Stimulated activated CD4-positive, alpha-beta T cell treated with anti-CD3 and anti-CD28 coated beads, Interleukin-1b, Interleukin-23, amount 100 ng/mL, for 48 hours (primary cell): ENCODE measurements at regions not wholly inside any gene's neighbourhood (a gene's known extent, or its start where the extent isn't known, plus 50 kb on each side); places are given as distances from the start of the nearest gene placed in this dataset.

Experiments used
- DNase-seq: peaks from one replicate; pipeline ENCODE4 v3.0.0-alpha.2; 2020

DNA sequence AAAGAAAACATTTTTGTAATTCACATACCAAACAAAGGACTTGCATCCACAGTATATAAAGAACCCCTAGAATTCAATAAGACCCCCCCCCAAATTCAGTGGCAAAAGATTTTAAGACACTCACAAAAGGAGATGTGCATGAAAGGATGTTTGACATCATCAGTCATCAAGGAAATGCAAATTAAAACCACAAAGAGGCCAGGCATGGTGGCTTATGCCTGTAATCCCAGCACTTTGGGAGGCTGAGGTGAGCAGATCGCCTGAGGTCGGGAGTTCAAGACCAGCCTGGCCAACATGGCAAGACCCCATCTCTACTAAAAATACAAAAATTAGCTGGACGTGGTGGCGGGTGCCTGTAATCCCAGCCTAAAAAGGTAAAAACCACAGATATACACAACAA lies 61.3 kb downstream of the AIPL1 start:
- DNase-seq, result peak; percentile 19

DNA sequence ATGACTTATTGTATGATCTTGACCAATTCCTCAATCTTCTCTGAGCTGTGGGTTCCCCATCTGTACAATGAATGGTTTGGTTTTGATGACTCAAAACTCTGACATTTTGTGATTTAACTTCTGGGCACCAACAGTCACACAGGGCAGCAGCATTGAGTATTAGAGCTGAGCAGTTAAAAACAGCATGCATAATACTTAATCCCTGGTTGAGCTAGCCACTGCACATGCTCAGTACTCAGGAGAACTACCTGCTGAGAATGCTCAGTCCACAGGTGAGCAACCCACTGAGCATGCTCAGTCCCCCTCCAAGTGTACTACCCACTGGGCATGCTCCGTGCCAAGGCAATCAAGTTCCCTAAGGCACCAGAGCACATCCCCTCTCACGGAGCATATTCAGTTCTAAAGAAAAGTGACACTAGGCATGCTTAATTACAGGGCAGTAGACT lies 68.7 kb downstream of the AIPL1 start:
- no peak for DNase-seq

DNA sequence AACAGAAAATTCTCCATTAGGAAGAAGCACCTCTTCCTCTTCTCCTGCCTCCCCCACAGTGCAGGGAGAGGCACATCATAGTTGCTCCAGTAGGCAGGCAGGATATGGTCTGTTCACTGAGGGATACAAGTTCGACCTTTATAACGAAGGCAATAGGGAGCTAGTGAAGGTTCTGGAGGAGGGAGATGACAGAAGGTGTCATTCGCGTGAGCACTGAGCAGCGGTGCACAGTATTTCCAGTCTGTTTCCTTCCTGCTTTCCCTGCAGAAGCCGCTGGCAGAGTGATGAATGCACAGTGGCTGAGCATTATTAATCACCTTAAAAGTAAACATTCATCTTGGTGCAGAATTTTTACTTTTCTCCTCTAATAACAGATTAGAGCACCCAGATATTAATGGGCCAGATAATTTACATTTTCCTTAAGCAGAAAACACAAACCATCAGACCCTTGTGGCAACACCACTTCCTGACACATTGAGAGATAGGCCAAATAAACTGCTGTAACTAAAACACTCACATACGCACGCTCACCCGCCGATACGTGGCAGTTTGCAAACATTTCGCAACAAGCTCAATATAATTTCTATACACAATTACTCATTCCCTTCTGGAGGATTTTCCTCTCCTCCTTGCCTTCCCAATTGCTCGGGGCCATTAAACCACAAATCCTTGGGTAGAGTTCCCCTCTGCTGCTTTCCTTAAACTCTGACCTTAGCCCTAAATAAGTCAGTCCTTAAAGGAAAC lies 69.5 kb downstream of the AIPL1 start:
- DNase-seq, result no peak

DNA sequence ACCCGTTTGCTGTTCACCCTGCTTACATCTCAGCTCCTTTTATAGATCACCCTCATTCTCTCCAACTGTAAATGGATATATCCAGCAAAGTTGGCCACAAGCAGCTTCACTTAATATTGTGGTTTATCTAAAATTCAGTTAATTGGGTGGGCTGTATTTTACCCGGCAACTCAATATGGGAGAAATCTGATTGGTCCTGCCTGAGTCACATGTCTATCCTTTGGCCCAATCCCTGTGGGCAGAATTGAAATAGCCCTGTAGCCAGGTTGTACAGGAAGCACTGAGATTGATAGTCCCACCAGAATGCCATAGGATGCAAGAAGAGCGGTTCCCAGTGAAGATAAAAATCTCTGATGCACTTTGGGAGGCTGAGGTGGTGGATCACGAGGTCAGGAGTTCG lies 73.2 kb downstream of the AIPL1 start:
- no peak for DNase-seq

DNA sequence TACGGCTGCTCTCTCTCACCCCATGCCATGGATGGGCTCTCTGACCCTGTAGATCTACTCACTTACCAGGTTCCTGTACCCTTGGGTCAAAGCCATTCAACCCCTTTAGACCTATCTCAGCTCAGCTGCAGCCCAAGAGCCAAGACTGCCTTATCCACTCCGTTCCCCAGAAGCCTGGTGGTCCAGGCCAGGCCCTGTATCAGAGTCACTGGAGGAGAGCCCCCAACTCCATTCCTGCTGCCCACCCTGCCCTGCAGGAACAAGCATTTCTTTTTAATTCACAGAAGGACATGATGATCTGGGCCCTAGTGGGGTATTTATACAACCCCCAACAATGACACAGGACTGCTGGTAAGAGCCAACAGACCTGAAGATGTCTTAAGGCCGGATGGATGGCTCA lies 76.8 kb downstream of the AIPL1 start:
- DNase-seq, result no peak

DNA sequence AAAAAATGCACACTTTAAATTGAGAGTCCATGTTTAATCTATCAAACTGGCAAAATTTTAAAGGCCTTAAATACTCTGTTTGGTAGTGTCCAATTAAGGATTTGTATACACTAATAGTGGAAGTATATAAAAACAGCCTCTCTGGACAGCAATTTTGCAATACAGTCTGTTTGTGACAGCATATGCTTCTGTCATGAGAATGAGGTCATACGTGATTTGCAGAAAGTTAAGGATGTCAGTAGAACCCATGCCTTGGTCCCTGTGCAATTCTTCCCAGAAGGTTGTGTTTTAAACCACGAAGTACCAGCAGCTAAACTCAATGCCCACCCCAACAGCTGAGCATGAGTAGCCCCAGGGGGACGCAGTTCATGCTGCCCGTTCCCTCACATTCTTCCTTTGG lies 78.4 kb downstream of the AIPL1 start:
- DNase-seq, result no peak

DNA sequence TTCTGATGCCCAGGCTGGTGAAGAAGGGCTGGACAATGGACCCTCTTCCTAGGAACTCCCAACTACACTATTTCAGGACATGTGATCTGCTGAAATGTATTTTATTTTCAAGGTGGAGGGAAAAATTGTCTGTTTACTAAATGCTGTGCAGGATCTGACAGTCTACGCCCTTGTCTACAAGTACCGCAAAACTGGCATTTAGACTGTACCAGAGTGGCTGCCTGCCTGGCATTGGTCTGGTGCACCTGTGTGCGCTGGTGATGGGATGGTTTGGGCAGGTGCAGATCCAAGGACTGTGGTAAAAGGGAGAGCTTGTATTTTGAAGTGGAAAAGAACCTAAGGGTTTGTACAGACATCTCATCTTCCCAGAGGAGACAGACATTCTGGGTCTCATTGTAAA lies 79.7 kb downstream of the AIPL1 start:
- DNase-seq, result no peak

DNA sequence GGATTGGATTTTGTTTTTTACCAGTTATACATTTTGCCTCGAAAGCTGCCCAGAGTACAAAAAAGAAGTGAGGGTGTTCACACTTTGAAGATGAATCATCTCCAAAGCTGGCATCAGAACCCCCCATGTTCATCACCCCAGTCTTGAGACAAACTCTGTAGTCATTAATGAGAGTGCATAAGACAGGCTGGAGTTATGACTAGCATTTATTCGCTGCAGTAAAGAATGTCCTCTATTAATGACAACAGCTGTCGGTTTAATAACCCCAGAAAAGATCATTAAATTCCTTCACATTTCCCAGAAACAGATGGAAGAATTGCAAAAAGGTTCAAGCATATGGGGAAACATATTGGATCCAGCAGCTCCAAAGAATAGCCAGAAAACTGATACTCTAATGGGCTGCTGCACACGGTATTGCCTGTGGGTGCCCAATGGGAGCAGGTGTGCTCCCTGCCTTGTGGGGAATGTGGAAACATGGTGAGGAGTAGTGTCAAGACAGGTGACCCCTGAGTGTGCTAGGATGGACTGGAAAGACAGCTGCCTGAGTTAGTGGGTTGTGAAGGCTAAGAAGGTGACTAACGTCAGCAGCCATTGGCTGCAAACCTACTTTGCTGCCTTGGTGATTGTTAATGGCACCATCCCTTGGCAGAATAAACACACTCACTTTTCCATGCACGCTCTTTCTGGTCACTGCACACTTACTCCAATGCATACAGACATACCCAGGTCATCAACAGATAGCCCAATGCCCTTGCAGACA lies 81.9 kb downstream of the AIPL1 start:
- no peak for DNase-seq

DNA sequence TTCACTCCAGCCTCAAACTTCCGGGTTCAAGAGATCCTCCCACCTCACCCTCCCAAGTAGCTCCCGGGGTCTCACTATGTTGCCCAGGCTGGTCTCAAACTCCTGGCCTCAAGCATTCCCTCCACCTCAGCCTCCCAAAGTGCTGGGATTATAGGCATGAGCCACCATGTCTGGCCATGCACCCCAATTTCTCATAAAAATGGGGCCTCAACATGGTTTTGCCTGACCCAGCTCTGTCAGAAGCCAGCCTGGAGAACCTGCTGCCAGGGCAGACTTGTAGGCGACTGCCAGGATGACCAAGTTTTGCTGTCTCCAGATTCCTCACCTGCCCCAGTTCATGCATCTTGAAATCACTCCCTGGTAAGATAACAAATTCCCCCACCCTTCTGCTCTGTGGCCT lies 82.9 kb downstream of the AIPL1 start:
- no peak for DNase-seq

DNA sequence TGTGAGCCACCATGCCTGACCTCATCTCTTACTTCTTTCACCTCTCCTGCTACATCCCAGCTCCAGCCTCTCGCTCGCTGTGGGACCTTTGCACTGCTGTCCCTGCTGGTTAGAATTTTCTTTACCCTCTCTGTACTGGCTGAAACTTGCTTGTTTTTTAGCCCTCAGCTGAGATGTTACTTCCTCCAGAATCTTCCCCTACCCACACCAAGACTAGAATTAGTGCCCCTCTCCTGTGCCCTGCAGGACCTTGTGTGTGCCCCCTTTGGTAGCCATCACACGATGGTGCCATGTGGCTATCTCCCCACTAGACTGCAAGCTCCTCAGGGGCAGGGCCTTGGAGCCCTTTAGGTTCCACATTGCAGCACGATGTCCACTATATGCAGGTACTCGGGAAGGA lies 84.1 kb downstream of the AIPL1 start:
- no peak for DNase-seq

DNA sequence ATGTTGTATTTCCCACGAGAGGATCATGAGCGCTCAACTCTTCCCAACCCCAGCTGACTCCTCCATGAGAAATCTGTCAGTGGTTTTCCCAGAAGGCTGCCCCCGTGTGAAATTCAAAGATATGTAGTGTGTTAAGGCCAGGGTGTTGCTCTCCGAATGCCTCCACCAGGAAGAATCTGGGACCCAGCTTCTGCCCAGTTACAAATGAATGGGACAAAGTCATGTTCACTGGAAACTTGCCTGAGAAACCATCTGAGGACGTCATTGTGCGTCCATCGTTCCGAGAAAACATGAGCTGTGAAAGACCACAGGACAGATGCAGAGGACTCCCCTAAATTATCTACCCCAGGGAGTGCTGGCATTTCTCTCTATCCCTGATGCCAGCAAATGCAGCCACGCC lies 86.0 kb downstream of the AIPL1 start:
- DNase-seq, result no peak

DNA sequence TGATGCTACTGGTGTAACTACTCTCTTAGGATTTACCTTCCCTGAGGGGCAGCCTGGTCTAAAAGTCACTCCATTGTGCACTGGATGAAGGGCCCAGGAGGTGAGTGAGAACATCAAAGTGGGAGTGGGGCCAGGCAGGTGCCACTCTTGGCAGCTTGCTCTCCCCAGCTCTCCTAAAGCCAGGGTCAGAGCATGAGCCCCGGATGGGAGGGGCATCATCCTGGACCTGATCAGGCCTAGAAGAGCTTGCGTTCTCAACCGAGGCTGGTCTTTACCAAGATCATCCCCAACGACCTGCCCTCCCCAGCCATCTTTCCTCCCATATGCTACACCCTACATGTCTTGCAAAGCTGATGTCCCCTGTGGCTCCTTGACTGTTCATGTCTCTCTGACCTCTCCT lies 87.1 kb downstream of the AIPL1 start:
- no peak for DNase-seq

DNA sequence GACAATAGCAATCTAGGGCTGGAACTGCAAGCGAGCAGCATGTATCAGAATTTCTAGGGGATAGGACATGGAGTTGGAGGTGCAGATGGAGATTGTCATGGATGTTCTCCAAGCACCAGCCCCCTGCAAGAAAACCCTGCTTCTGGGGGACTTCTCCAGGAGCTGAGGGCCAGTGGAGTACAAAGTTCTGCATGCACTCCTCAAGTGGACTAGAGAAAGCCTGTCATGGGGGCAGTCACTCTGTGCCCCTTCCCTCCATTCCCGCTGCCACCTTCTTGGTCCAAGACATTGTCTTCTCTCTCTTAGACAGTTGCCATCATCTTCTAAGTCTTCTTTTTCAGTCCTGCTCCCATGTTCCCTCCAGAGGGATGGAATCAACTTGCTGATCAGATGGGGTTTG lies 87.9 kb downstream of the AIPL1 start:
- DNase-seq, result no peak

DNA sequence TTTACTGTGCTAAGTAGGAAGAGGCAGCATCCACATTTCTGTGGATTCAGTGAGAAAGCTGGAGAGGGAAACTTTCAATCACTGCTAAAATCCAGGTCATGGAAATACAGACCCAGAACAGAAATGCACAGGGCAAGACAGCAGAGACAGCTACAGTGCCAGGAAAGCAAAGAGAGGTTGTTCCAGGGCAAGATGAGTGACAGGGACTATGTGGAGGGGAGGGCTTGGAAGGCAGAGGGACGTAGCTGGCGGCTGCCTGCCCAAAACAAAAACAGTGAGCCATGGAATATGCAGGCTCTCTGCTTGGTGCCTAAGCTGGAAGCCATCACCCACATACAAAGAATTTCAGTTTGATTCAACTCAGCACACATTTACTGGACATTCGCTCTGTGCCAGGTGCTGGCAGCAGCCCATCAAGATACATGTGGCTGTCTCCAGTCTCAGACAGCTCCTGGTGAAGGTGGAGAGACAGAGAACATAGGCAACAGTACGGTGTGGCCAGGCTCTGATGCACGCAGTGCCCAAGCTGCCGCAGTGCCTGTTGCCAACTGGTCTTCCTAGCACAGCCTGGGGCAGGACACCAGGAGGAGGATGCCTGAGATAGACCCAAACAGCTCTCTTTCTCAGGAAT lies 88.7 kb downstream of the AIPL1 start:
- DNase-seq, result no peak

DNA sequence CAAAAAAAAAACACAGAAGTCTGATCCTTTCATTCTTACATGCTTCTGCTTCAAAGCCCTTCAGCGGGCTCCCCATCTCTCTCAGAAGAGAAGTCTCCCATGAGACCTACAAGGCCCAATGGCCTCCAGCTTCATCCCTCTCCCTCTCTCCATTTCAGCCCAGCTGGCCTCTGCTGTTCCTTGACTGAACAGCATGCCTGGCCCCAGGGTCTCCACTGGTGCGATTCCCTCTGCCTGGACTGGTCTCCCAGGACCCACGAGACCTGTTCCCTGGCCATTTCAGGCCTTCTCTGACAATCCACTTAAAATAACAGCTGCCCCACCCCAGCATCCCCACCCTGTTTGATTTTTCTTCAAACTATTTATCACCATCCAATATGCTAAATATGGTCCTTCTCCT lies 91.2 kb downstream of the AIPL1 start:
- no peak for DNase-seq

DNA sequence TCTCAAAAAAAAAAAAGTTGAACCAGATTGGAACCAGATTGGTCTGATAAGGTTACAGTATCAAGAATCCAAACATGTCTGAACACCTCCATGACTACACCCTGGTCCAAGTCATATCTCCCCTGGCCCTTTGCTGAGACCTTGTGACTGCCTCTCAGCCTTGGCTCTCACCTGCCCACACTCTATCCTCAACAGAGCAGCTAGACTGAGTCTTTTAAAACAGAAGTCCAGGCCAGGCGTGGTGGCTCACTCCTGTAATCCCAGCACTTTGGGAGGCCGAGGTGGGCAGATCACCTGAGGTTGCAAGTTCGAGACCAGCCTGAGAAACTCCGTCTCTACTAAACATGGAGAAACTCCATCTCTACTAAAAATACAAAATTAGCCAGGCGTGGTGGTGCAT lies 91.7 kb downstream of the AIPL1 start:
- no peak for DNase-seq

DNA sequence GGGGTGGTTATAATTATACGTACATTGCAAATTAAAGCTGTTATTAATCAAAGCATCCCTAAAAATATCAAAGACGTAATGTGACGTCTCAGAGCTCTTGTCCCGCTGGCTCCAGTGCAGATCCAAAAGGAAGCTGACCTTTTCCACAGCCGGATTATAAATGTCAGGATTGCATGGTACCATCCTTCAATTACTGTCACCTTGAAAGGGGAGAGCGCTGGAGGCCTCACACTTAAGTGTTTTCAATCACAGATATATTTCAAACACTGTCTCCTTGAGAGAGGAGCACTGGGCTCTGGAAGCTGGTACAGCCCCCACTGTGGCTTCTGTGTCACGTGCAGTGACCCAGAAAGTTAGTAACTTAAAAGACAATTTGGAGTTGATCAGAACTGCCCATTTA lies 94.2 kb downstream of the AIPL1 start:
- DNase-seq, result no peak

DNA sequence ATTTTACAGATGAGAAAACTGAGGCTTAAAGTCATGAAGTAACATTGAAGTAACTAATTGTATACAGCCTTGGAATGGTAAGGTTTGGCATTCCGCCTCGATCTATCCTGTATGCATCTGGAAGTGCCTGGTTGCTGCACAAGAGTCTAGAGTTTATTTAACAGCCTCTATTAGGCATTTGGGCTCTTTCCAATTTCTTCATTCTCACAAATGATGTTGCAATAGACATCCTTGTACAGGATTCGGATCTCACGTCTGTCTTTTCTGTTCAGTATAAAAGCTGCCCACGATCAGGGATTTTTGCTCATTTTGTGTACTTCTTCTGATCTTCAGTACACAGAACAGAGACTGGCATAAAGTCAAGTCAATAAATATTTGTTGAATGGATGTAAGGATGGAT lies 100.5 kb downstream of the AIPL1 start:
- DNase-seq, result no peak

DNA sequence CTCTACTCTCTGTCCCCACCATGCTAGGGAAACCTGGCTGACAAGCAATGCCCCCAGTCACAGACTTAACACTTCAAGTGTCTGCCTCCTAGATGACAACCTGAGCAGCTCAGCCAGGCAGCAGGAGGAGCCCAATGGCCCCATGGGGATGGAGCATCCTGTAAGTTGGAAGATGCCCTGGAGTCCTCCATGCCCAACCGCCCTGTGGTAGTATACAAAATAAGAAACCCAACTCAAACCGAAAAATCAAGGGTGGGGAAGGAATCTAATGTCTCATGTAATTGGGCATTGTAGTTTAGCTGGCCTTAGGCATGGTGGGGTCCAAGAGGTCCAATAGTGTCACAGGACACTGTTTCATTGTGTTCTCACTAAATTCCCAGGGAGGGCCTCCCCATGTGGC lies 104.0 kb downstream of the AIPL1 start:
- no peak for DNase-seq

DNA sequence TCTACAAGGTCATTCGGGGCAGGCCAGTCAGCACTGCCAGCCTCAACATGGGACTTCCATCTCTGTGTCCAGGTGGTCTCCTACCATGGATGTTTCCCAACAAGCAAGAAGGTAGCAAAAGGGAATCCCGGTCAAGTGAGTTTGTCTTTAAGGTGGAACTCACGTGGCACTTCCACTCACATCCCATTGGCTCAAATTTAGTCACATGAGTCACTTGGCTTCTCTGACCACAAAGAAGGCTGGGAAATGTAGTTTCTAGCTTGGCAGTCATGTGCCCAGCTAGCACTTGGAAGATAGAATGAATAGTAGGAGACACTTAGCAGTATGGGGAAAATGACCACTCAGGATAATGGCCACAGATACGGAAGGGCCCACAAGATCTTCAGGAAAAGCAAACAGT lies 106.6 kb downstream of the AIPL1 start:
- no peak for DNase-seq

DNA sequence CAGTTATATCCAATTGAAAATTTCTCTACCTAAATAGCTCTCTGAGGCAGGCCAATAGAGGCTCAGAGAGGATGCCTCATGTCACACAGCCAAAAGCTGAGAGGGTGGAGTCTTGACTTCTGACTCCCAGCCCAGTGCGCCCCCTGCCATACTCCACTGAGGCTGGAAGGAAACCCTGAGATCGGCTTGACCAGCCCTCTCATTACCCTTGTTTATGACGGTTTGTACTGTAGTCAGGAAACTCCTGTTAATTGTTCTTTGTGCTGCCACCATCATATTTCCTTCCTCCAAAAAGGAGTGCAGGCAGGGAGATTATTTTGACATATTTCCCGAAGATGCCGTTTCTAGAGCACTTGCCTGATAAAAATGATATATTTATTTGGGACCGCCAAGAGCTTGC lies 107.9 kb downstream of the AIPL1 start:
- DNase-seq, result no peak

DNA sequence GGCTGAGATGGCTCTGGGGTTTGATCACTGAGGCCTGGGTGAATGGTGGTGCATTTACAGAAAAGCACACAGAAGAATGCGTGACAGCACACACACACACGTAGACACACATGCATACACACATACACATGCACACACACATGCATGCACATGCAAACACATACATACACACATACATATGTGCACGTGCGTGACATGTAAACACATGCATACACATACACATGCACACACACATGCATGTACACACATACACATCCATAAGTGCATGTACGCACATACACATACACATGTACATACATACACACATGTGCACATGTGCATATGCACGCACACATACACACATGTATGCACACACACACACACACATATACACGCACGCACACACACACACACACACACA lies 108.4 kb downstream of the AIPL1 start:
- DNase-seq, result no peak

DNA sequence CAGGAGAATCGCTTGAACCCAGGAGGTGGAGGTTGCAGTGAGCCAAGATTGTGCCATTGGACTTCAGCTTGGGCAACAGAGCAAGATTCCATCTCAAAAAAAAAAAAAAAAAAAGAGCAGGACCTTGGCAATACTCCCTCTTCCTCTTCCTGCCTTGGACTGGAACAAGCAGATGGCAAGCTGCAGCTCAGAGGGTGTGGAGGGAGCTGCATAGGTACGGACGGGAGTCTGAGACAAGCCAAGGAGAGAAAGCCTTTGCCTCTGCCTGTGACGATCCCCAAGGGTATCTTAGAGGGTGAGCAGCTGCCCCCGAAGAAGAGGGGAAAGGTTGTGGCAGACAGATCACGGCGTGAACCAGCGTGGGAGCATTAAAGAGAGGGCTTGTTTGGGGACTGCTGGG lies 109.2 kb downstream of the AIPL1 start:
- no peak for DNase-seq

DNA sequence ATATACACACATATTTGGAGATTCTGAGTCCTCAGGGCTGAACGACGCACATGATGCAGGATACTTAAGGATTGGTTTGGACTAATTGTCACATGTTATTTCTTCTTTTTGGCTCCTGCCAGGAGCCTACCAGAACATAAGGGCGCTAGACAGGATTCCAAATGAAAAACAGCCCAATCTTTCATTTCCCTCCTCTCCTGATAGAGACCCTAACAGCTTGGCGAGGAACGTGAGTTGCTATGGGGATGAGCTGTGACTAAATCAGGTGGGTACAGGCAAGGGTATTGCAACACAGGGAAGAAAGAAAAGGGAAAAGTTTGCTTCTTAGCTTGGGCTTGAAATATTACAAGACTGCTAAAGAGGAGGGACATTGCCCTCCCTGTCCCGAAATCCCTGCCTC lies 109.9 kb downstream of the AIPL1 start:
- no peak for DNase-seq
